ENCODE measurements at regions not wholly inside any gene's neighbourhood (a gene's known extent, or its start where the extent isn't known, plus 50 kb on each side); places are given as distances from the start of the nearest gene placed in this dataset.

- Histone ChIP-seq H3K27me3 (no peaks in the 10 kb centered on the region), H3K27ac (no peak overlapping the region), H3K4me3 (no peak overlapping the region), H3K4me1 (peaks cover 12 to 20% (median 20%) of the 10 kb centered on the region in 3 donors), H3K9me3 (no peaks in the 10 kb centered on the region), H3K36me3 (no peaks in the 10 kb centered on the region)
- DNase-seq (peak in 3 of 6 donors; percentile 20 to 22 (median 21)), FAIRE-seq (no peak), ATAC-seq (peak; percentile 70 to 87 (median 80))
- TF ChIP-seq CTCF (IDR thresholded peaks at IDR 0.05): no peak
- intact Hi-C loops (cut with DNase I): no loop called here
- WGBS, 2 donors: 18 to 21% methylated on average over 12 of the region's 12 CpGs
Observed at GRCh38 chr6:84912472-84913322, 148.3 kb upstream of the TBX18 start.

GRCh38 chr6:84910906-84911607, 146.7 kb upstream of the TBX18 start:
- Histone ChIP-seq H3K27me3 (no peaks in the 10 kb centered on the region), H3K4me3 (no peak overlapping the region), H3K36me3 (no peaks in the 10 kb centered on the region), H3K4me1 (peaks cover 12 to 20% (median 20%) of the 10 kb centered on the region in 3 donors), H3K27ac (no peak overlapping the region), H3K9me3 (no peaks in the 10 kb centered on the region)
- no peak for TF ChIP-seq CTCF (IDR thresholded peaks at IDR 0.05)
- intact Hi-C loops (cut with DNase I): no loop called here
- DNase-seq (no peak), FAIRE-seq (no peak), ATAC-seq (peak; percentile 74 to 81 (median 79))
- 13 to 17% methylated on average over 2 of the region's 2 CpGs for WGBS, 2 donors

- FAIRE-seq (no peak), ATAC-seq (no peak), DNase-seq (no peak)
- no peak for TF ChIP-seq CTCF (IDR thresholded peaks at IDR 0.05)
- H3K27me3 ChIP-seq: no peaks in the 10 kb centered on the region
- no peaks in the 10 kb centered on the region for H3K9me3 ChIP-seq
- peaks cover 12 to 20% (median 20%) of the 10 kb centered on the region in 3 donors for H3K4me1 ChIP-seq
- no peak overlapping the region for H3K27ac ChIP-seq
- WGBS, 2 donors: 44 to 60% methylated on average over 3 of the region's 3 CpGs
- intact Hi-C loops (cut with DNase I): no loop called here
- H3K36me3 ChIP-seq: no peaks in the 10 kb centered on the region
- H3K4me3 ChIP-seq: no peak overlapping the region
Observed at GRCh38 chr6:84908304-84908904, 144.0 kb upstream of the TBX18 start.

GRCh38 chr6:84906514-84906913, 142.1 kb upstream of the TBX18 start:
- H3K27ac ChIP-seq: no peak overlapping the region
- no peak for TF ChIP-seq CTCF (IDR thresholded peaks at IDR 0.05)
- H3K36me3 ChIP-seq: no peaks in the 10 kb centered on the region
- peaks cover 10 to 17% (median 14%) of the 10 kb centered on the region in 3 donors for H3K4me1 ChIP-seq
- ATAC-seq: no peak
- 91 to 96% methylated on average over 3 of the region's 3 CpGs for WGBS, 2 donors
- DNase-seq: no peak
- no peak overlapping the region for H3K4me3 ChIP-seq
- FAIRE-seq: no peak
- intact Hi-C loops (cut with DNase I): no loop called here
- no peaks in the 10 kb centered on the region for H3K9me3 ChIP-seq
- H3K27me3 ChIP-seq: no peaks in the 10 kb centered on the region
